MM.1S (cell line): ENCODE measurements at regions not wholly inside any gene's neighbourhood (a gene's known extent, or its start where the extent isn't known, plus 50 kb on each side); places are given as distances from the start of the nearest gene placed in this dataset.

Experiments
- DNase-seq: peaks from one replicate; pipeline ENCODE4 v3.0.0-alpha.2; 2015
- H2AFZ ChIP-seq: fragments of 300-600 bp; sonication (generic); 2 replicates; pipeline ENCODE4 v1.6.0; 2016; ENCODE audit warnings: antibody characterized with exemption, low read length
- H3F3A ChIP-seq: fragments of 300-600 bp; sonication (generic); 2 replicates; pipeline ENCODE4 v1.6.1; 2016; ENCODE audit warnings: mild to moderate bottlenecking, antibody characterized with exemption, low read length, moderate library complexity, mixed read lengths; ENCODE audit not compliant: insufficient read depth
- H3K27ac ChIP-seq: fragments of 300-600 bp; sonication (generic); 2 replicates; pipeline ENCODE4 v1.5.1; 2016; ENCODE audit warnings: mild to moderate bottlenecking, low read length
- H3K27me3 ChIP-seq: fragments of 300-600 bp; sonication (generic); replicated peaks from 2 replicates; pipeline ENCODE4 v1.6.0; 2016; ENCODE audit warnings: low read length; ENCODE audit not compliant: insufficient read depth
- H3K36me3 ChIP-seq: fragments of 300-600 bp; sonication (generic); replicated peaks from 2 replicates; pipeline ENCODE4 v1.6.1; 2016; ENCODE audit warnings: mild to moderate bottlenecking, low read length, mixed read lengths; ENCODE audit not compliant: insufficient read depth
- H3K4me1 ChIP-seq: fragments of 300-600 bp; sonication (generic); 2 replicates; pipeline ENCODE4 v1.6.1; 2016; ENCODE audit warnings: low read length, mixed read lengths
- H3K4me2 ChIP-seq: fragments of 300-600 bp; sonication (generic); 2 replicates; pipeline ENCODE4 v1.6.0; 2016; ENCODE audit warnings: low read depth, low read length
- H3K4me3 ChIP-seq: fragments of 300-600 bp; sonication (generic); 2 replicates; pipeline ENCODE4 v1.5.1; 2016; ENCODE audit warnings: low read length, mixed read lengths
- H3K79me2 ChIP-seq: fragments of 300-600 bp; sonication (generic); 2 replicates; pipeline ENCODE4 v1.6.1; 2016; ENCODE audit warnings: mixed run types, low read length, mixed read lengths
- H3K9ac ChIP-seq: fragments of 300-600 bp; sonication (generic); 2 replicates; pipeline ENCODE4 v1.6.1; 2016; ENCODE audit warnings: low read length, mixed read lengths
- H3K9me2 ChIP-seq: fragments of 300-600 bp; sonication (generic); replicated peaks from 2 replicates; pipeline ENCODE4 v1.6.1; 2016; ENCODE audit warnings: mild to moderate bottlenecking, low read length, mixed read lengths; ENCODE audit not compliant: insufficient read depth
- H3K9me3 ChIP-seq: fragments of 300-600 bp; sonication (generic); replicated peaks from 2 replicates; pipeline ENCODE4 v1.6.1; 2016; ENCODE audit warnings: mild to moderate bottlenecking, low read length, mixed read lengths; ENCODE audit not compliant: insufficient read depth
- H4K20me1 ChIP-seq: fragments of 300-600 bp; sonication (generic); 2 replicates; pipeline ENCODE4 v1.6.1; 2016; ENCODE audit warnings: mild to moderate bottlenecking, low read length, moderate library complexity, mixed read lengths; ENCODE audit not compliant: insufficient read depth
- EZH2 ChIP-seq: fragments of 300-600 bp; sonication (generic); optimal IDR thresholded peaks from 2 replicates; pipeline ENCODE3; 2017; ENCODE audit warnings: low read depth, mild to moderate bottlenecking, antibody characterized with exemption, low read length, mixed read lengths
- EZH2phosphoT487 ChIP-seq: fragments of 300-600 bp; sonication (generic); IDR thresholded peaks from 2 replicates; pipeline ENCODE4 v1.6.1; 2018; ENCODE audit warnings: antibody characterized with exemption, low read length
- TF ChIP-seq, protein P1 (sequence below): fragments of 300-600 bp; sonication (generic); IDR thresholded peaks from 2 replicates; pipeline ENCODE4 v1.5.1; 2016; ENCODE audit warnings: antibody characterized with exemption, low read length, mixed read lengths

DNA sequence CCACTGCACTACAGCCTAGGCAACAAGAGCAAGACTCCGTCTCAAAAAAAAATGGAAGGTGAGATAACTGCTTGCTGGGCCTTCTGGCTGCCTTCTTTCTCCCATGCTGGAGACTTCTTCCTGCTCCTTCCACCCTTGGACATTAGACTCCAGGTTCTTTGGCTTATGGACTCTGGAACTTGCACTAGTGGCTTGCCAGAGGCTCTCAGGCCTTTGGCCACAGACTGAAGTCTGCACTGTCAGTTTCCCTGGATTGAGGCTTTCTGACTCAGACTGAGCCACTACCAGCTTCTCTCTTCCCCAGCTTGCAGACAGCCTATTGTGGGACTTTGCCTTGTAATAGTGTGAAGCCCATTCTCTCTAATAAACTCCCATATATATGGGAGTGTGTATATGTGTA lies 118.5 kb upstream of the SLC14A2 start:
- Histone ChIP-seq H3K9ac (no peak overlapping the region), H3K4me2 (no peak overlapping the region), H3K9me3 (no peaks in the 10 kb centered on the region), H3F3A (no peaks in the 10 kb centered on the region), H2AFZ (no peak overlapping the region), H3K79me2 (no peaks in the 10 kb centered on the region), H4K20me1 (no peaks in the 10 kb centered on the region), H3K9me2 (no peaks in the 10 kb centered on the region), H3K4me3 (no peak overlapping the region), H3K27me3 (no peaks in the 10 kb centered on the region), H3K36me3 (no peaks in the 10 kb centered on the region), H3K4me1 (no peaks in the 10 kb centered on the region), H3K27ac (no peak overlapping the region)
- DNase-seq, result no peak
- TF ChIP-seq EZH2phosphoT487, result no peak
- TF ChIP-seq, protein P1, sequence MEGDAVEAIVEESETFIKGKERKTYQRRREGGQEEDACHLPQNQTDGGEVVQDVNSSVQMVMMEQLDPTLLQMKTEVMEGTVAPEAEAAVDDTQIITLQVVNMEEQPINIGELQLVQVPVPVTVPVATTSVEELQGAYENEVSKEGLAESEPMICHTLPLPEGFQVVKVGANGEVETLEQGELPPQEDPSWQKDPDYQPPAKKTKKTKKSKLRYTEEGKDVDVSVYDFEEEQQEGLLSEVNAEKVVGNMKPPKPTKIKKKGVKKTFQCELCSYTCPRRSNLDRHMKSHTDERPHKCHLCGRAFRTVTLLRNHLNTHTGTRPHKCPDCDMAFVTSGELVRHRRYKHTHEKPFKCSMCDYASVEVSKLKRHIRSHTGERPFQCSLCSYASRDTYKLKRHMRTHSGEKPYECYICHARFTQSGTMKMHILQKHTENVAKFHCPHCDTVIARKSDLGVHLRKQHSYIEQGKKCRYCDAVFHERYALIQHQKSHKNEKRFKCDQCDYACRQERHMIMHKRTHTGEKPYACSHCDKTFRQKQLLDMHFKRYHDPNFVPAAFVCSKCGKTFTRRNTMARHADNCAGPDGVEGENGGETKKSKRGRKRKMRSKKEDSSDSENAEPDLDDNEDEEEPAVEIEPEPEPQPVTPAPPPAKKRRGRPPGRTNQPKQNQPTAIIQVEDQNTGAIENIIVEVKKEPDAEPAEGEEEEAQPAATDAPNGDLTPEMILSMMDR, result no peak

- no peak for DNase-seq
Observed at GRCh38 chr18:45497595-45498286, 117.5 kb upstream of the SLC14A2 start.

DNA sequence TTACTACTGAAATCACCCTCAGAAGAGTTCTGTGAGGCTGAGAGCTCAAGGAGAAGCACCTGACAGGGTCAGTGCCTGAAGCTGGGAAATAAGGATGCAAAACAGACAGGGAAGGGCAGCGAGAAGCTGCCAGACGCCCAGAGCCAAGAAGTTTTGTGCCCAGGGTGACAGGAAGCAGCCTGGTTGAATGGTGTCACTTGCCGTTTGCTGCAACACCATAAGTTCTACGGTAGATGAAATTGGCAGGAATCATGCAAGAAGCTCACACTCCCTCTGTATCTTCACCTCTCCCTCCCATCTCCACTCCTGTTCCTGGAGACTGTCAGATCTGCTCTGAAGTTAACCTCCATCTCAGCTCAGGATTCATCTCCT lies 117.0 kb upstream of the SLC14A2 start:
- H3F3A ChIP-seq, result no peaks in the 10 kb centered on the region
- no peaks in the 10 kb centered on the region for H3K4me1 ChIP-seq
- no peaks in the 10 kb centered on the region for H4K20me1 ChIP-seq
- H3K27ac ChIP-seq, result no peak overlapping the region
- TF ChIP-seq EZH2 (no peak), EZH2phosphoT487 (no peak)
- TF ChIP-seq, protein P1, result no peak
- H3K9ac ChIP-seq, result no peak overlapping the region
- H3K27me3 ChIP-seq, result no peaks in the 10 kb centered on the region
- H3K9me3 ChIP-seq, result no peaks in the 10 kb centered on the region
- H3K4me2 ChIP-seq, result no peak overlapping the region
- H3K9me2 ChIP-seq, result no peaks in the 10 kb centered on the region
- no peaks in the 10 kb centered on the region for H3K36me3 ChIP-seq
- no peak for DNase-seq
- no peaks in the 10 kb centered on the region for H3K79me2 ChIP-seq
- H2AFZ ChIP-seq, result no peak overlapping the region
- H3K4me3 ChIP-seq, result no peak overlapping the region

More at GRCh38 chr18:45497595-45498286, 117.5 kb upstream of the SLC14A2 start:
- Histone ChIP-seq H3K9me2 (no peaks in the 10 kb centered on the region), H3K4me2 (no peak overlapping the region), H3K27me3 (no peaks in the 10 kb centered on the region), H3K9me3 (no peaks in the 10 kb centered on the region), H3K27ac (no peak overlapping the region), H3K4me1 (no peaks in the 10 kb centered on the region), H3K4me3 (no peak overlapping the region), H3K36me3 (no peaks in the 10 kb centered on the region), H3K9ac (no peak overlapping the region), H3K79me2 (no peaks in the 10 kb centered on the region), H3F3A (no peaks in the 10 kb centered on the region), H4K20me1 (no peaks in the 10 kb centered on the region), H2AFZ (no peak overlapping the region)
- TF ChIP-seq, protein P1, result no peak
- no peak for TF ChIP-seq EZH2phosphoT487
- no peak for TF ChIP-seq EZH2
